HG03439 (cell line): ENCODE measurements at regions not wholly inside any gene's neighbourhood (a gene's known extent, or its start where the extent isn't known, plus 50 kb on each side); places are given as distances from the start of the nearest gene placed in this dataset.
"Not testable (repeated sequence)": the region's sequence is repeated elsewhere in the genome, so short reads cannot be mapped to it uniquely, and the experiment has no call there.

Experiments used
- ATAC-seq: cut with Tn5 transposase; IDR thresholded peaks from one replicate; pipeline ENCODE4 v1.9.1; 2021; ENCODE audit warnings: mild to moderate bottlenecking, moderate library complexity; ENCODE audit not compliant: unreplicated experiment

DNA sequence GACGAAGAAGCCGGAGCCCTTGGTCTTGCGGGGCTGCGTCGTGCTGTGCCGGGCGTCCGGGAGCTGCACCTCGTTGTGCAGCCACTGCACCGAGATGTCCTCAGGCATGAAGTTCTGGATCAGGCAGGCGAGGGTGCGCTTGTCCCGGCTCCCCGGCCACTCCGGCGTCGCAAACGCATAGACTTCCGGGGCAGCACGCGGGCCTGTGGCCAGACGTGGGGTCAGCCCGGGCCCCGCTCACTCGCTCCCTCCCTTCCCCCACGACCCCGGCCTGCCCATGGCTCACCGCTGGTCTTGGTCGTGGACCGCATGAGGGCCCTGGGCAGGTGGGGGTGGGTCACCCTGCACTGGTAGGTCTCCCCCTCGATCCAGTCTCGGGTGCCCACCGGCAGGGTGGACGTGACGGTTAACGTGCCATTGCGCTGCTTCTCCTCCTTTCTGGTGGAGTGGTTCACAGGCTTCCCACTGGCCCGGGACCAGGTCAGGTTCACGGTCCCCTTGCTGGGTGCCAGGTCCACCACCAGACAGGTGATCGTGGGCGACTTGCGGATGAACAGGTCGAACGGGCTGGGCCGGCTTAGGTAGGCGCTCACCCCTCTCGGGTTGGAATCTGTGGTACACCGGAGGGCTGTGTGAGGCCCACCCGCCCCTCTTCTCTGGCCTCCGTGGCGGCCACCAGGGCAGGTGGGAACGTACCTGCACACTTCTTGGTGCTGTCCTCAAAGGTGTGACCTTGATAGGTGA is 74.0 kb downstream of the TMEM121 start:
- not testable (repeated sequence) for ATAC-seq

DNA sequence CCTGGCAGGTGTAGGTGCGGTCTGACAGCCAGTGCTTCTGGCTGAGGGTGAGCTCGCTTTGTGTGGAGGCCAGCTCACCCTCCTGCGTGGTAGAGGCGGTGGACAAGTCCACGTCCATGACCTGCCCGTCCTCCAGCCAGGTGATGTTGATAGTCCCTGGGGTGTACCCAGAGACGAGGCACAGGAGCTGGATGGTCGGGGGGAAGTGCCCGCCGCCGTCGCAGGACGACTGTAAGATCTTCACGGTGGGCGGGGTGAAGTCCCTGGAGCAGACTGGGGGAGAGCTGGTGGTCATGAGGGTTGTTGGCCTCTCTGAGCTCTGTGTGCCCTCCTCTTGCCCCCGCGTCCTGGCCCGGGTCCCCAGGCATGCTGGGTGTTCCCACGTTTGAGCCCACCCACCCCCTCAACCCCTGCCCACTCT is 74.6 kb downstream of the TMEM121 start:
- ATAC-seq = no peak

DNA sequence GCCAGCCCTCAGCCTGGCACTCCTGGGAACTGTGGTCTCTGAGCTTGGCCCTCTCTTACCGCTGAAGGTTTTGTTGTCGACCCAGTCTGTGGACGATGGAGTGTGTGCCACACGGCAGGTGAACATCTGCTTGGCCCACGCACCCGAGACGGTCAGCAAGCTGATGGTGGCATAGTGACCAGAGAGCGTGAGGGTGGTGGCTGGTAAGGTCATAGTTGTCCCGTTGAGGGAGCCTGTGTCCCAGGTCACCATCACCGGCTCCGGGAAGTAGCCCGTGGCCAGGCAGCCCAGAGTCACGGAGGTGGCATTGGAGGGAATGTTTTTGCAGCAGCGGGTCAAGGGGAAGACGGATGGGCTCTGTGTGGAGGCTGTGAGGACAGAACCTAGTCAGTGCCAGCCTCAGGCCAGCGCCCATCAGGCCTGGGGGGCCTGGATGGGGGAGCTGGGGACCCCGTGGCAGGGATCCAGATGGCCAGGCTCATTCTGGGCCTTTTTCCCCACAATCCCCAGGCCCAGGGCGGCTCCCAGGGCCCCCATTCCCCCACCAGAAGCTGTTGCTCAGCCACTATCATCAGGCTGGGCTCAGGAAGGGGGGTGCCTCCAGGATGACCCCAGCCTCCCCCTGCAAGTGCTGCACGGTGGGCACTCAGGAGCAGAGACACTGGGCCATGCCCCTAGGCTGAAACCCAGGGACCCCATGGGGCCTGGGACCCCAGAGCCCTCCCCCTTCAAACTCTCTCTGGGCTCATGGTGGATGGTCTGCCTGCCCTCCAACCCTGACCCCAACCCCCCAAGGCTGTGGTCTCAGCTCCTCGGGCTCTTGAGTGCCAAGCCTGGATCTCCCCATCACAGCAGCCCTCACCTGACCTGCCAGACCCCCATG is 75.2 kb downstream of the TMEM121 start:
- ATAC-seq = no peak

DNA sequence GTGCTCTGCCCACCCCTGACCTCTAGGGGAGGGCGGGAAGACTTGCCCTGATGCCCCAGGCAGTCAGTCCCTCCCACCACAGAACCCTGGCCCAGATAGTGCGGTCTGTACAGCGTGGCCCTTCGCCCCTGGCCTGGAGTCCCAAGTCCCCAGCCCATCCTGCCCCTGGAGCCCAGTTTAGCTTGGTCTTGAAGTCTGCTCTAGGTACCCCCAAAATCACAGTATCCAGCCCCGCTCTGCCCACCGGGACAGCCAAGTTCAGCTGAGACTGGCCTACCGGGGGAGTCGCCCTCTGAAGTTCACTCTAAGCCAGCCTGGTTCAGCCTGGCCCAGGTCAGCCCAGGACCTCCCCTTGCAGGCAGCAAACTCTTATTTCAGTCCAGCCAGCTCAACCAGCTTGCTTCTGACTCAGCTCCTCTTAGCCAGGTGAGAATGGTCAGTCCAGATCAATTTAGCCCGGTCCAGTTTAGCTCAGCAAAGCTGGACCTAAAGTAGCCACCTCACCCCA is 75.9 kb downstream of the TMEM121 start:
- no peak for ATAC-seq

DNA sequence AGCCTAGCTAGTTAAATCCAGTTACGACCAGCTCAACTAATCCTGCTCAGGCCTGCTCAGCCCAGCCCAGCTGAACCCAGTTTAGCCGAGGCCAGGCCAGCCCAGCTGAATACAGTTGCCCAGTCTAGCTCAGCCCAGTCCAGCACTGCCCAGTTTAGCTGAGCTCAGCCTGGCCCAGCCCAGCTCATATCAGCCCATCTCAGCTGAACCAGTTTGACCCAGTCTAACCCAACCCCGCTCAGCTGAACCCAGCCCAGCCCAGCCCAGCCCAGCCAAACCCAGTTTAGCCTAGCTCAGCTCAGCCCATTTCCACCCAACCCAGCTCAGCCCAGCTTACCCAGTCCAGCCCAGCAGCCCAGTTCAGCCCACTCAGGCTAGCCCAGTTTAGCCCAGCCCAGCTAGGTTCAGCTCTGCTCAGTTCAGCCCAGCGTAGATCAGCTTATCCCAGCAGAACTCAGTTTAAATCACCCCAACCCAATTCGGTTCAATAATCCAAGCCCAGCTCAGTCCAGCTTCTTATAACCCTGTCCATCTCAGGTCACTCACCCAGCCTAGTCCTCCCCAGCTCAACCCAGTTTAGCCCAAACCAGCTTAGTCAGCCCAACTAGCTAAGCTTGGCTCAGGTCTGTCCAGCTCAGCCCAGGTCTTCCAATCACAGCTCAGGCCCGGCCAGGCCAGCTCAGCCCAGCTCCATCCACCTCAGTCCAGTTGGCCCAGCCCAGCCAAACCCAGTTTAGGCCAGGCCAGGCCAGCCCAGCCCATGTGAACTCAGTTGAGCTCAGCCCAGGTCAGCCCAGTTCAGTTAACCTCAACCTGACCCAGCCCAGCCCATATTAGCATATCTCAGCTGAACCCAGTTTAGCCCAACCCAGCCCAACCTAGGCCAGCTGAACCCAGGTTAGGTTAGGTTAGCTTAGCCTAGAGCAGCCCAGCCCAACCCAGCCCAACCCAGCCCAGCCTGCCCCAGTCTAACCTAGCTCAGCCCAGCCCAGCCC is 76.7 kb downstream of the TMEM121 start:
- ATAC-seq = no peak

DNA sequence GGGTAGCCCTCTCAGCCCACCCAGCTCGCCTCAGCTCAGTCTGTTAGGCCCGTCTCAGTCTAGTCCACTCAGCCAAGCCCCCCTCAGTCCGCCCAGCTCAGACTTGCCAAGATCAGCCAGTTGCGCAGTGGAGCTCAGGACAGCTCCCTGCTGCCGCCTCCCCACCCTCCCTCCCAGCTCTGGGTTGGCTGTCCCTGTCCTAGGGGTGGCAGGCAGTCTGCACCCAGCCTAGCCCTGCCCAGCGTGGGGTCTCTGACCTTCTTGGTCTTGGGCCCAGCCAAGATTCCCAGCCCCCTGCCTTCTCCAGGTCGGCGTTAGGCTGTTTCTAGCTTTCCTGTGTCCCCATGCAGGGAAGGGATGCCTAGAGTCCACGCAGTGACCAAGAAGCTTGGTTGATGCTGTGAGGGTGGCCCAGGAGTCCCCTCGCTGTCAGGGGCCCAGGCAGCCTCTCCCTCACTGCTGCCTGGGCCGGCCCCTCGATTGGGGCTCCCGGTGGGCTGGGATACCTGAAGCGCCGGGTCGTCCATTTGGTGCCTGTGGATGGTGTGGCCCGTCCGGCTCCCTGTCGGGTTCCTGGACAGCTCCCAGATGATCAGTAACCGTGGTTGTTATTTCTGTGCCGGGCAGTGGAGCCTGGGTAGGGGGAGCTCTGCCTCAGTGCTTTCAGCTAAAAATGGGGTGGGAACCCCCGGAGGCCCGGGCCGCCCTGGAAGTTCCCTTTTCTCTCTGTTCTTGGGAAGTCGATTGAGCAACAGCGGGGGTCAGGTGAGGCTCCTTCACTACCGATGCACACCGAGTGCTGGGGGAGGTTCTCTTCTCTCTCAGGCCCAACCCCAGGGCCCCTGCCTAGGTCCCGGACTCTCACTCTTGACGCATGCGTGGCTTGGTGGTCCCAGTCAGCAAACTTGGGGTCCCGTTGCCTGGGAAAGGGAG is 78.4 kb downstream of the TMEM121 start:
- ATAC-seq = not testable (repeated sequence)

DNA sequence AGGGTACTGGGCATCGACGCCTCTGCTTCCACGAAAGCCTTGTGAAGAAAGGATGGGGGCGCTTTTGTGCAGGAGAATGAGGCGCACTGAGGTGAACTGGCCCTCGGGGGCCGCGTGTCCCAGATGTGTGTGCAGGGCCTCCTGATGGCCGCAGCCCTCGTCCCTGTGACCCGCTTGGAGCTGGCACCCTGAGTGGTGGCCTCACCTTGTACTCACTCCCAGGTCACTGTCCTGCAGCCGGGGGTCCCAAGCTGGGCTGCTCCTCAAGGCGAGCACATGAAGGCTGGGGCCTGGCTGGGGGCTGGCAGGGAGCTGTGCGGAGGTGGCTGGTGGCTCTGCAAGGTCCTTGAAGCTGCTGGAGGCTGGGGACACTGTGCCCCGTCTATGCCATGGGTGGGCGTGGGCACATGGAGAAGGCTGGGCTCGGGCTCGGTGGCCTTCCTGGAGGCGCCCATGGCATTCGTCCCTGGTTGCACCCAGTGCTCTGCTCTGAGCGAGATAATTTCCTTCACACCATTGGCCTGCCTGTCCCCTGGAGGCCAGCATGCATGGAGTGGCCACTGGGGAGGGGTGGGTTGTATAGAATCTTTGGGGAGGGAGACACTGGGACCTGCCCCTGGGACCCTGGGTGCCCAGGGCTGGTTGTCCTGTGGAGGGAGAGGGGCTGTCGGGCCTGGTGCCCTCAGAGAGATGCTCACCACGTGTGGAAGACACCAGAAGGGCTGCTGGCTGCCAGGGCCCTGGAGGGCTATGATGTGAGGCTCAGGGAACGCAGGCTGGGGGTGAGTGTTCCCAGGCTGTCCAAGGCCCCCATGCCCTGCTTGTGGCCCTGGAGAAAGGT is 79.3 kb downstream of the TMEM121 start:
- ATAC-seq = no peak

DNA sequence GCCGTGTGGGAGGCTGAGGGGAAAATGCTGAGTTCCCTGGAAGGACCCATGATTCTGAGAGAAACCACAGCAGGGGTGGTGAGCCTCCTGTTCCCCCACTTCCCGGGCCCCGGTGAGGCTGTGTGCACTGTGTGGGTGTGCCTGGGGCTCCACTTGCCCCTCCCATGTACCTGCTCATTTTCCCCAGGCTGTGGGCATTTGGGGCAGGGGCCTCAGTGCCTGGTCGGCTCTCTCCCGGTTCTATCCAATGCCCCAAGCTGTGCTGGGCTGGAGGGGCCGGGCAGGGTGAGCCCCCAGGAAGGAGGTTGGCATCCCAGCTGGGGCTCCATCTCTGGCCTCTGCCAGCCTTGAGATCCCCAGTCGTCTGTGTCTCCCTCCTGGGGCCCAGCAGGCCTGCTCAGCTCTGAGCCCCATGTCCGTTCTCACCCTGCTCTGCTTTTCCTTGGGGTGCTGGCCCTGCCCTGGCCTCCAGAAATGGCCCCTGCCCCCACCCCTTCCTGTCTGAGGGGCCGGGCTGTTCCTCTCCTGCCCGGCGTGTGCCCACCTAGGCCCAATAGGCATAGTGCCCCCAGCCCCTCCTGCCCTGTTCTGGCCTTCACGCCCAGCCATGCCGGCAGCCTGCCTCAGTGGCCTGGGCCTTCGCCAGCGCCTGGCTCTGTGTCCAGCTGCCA is 80.1 kb downstream of the TMEM121 start:
- not testable (repeated sequence) for ATAC-seq

DNA sequence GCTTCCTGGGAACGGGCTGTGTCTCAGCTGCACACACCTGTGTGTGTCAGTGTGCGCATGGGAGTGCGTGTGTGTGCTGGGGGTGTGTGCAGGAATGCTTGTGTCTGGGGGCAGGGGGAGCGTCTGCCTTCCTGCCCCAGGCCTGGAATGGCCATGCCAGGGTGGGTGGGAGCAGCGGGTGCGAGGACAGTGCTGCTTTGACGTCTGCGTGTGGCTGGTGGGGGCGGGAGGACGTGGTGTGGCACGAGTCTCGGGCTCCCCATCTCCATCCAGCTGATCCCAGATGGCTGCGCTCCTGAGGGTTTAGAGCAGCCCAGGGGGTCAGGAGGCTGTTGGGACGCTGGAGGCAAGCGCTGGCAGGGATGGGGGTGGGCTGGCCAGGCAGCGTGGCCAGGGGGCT is 80.6 kb downstream of the TMEM121 start:
- ATAC-seq = not testable (repeated sequence)

DNA sequence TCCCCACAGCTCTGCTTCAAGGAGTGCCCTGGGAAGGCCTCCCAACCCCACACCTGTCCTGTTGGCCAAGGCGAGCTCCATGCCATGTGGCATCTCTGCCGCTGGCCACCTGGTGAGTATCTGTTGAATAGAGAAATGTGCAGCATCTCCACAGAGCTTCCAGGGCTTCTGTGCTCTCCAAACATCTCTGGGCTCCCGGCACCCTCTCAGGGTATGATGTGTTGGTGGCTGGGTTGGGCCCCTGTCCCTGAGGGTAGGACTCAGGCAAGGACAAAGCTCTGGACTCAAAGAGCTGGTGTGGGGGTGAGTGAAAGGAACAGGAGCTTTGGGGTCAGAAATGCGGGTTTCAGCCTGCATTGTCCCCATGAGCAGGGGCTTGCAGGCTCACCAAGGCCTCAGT is 88.6 kb downstream of the TMEM121 start:
- not testable (repeated sequence) for ATAC-seq

DNA sequence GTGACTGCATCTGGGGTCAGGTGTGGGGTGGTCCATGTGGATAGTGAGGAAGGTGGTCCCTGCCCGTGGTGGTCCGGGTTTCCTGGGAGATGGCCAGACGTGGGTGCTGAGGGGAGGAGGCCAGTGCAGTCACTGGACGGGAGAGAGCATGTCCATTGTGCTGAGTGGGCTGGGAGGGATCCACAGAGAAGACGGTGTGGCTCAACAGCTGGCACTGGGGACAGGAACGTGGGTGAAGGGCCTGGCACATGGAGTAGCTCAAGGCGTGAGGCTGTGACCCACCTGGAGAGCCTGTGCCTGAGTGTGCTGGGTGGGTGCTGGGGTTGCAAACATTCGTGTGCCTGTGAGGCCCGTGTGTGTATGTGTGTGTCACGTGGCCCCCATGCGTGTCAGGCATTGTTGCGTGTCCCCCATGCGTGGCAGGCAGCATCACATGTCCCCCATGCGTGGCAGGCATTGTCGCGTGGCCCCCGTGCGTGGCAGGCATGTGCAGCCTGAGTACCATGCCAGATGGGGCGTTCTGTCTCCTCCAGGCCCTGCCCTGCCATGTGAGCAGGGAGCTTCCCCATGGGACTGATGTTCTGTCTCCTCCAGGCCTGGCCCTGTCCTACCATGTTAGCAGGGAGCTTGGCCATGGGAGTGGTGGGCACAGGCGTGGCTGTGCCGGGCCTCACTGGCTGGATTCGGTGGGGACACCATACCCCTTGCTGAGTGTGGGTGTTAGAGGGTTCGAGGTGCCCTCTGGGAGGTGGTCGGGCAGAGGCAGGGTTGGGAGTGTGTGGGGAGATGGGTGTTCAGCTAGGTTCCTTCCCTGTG is 89.8 kb downstream of the TMEM121 start:
- ATAC-seq = not testable (repeated sequence)

DNA sequence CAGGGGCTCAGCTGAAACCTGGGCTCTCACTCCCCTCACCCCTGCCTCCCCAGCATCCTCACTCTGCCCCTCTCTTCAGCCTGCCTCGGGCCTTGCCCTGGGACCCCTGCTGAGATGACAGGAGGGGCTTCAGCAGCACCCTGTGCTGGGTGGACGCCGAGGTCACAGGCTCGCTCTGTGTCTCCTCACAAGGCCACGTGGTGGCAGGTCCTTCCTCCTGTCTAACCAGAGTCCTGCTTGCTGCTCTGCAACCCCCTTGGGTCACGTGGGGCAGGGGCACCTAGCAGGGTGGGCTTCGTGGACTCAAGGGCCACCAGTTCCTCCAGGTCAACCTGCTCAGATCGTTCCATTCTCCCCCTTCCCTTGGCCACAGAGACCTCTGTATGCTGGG is 90.4 kb downstream of the TMEM121 start:
- no peak for ATAC-seq

DNA sequence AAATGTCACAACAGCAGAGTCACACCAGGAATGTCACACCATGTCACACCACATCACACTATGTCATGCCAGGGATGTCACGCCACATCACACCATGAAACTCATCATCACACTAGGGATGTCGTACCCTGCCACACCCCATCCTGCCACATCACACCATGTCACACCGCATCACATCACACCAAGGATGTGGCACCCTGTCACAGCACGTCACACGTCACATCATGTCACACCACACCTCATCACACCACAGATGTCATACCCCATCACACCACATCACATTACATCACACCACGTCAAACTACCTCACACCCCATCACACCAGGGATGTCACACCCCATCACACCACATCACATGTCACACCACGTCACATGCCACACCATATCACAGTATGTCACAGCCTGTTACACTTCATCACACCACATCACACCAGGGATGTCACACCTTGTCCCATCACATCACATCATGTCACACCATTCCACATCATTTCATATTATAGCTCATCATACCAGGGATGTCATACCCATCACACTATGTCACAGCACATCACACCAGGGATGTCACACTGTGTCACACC is 90.9 kb downstream of the TMEM121 start:
- ATAC-seq = no peak

DNA sequence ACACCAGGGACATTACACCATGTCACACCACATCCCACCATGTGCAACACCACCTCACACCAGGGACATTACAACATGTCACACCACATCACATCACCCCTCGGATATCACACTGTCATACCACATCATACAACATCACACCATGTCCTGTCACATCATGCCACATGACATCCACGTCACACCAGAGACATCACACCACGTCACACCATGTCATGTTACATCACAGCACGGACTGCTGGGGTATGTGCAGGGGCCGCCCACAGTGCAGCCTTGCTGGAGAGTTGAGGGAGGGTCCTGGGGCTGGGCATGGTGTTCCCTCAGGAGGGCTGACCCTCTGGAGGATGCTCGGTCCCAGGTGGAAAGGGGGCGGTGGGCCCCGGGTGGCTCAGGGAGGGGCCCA is 91.4 kb downstream of the TMEM121 start:
- ATAC-seq = not testable (repeated sequence)

DNA sequence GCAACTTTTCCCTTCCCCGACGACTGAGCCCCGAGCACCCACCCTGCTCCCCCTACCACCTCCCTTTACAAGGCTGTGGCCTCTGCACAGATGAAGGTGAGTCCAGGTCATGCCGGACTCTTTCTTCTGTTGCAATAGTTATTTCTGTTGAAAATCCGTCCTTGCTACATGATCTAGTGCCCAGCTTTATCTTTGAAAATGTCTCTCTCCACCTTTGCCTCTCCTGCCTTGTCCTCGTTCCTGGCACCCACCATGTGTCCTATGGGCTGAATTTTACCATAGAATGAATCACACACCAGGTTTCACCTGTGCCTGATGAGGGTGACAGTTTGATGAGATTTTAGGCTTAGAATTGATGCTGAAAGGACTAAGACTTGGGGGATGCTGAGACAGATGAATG is 92.9 kb downstream of the TMEM121 start:
- ATAC-seq = not testable (repeated sequence)

DNA sequence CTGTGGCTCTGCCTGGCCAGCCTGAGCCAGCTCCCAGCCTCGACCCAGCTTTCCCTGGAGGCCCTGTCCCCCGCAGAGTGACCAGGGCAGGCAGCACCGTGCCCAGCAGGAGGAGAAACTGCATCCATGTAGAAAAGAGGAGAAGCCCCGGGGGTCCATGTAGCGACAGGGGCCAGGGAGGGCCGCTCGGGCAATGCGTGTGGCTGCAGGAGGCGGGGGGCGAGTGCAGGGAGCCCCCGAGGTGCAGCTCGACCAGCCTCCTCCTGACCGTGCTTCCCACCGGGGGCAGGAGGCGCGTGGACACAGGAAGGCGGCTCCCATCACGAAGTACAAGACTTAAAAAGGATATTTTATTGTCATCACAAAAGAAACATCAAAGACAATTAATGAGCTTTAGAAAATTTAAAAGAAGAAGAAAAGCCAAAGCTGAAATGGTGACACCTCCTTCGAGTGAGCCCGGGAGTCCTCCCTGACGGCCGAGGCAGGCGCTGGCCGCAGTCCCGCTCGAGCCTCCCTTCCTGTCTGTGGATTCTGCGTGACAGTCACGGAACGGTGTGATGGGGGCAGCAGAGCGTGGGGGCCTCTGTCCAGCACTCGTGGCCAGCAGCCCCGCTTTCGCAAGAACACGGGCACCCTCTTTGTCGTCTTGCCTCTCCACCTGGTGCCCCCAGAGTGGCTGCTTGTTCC is 93.9 kb downstream of the TMEM121 start:
- not testable (repeated sequence) for ATAC-seq
